ENCODE measurements at regions not wholly inside any gene's neighbourhood (a gene's known extent, or its start where the extent isn't known, plus 50 kb on each side); places are given as distances from the start of the nearest gene placed in this dataset.
"Not testable (repeated sequence)": the region's sequence is repeated elsewhere in the genome, so short reads cannot be mapped to it uniquely, and the experiment has no call there.

- DNase-seq, result no peak
Observed at GRCh38 chr13:63337921-63338320, 1922.3 kb upstream of the PCDH20 start.

- DNase-seq, result no peak
Observed at GRCh38 chr13:63337041-63337440, 1921.4 kb upstream of the PCDH20 start.

GRCh38 chr13:63336549-63336948, 1920.9 kb upstream of the PCDH20 start:
- DNase-seq, result no peak

- no peak for DNase-seq
Observed at GRCh38 chr13:63327584-63327983, 1911.9 kb upstream of the PCDH20 start.

GRCh38 chr13:63323441-63323840, 1907.8 kb upstream of the PCDH20 start:
- DNase-seq, result no peak

- DNase-seq, result no peak
Observed at GRCh38 chr13:63311587-63311986, 1895.9 kb upstream of the PCDH20 start.

- no peak for DNase-seq
Observed at GRCh38 chr13:63308549-63309165, 1893.0 kb upstream of the PCDH20 start.

- DNase-seq, result peak in 1 of 2 experiments; percentile 47
Observed at GRCh38 chr13:63307228-63307627, 1891.6 kb upstream of the PCDH20 start.

GRCh38 chr13:63305641-63306133, 1890.0 kb upstream of the PCDH20 start:
- no peak for DNase-seq

- no peak for DNase-seq
Observed at GRCh38 chr13:63304497-63304896, 1888.8 kb upstream of the PCDH20 start.

GRCh38 chr13:63299866-63300394, 1884.3 kb upstream of the PCDH20 start:
- no peak for DNase-seq

GRCh38 chr13:63297163-63297562, 1881.5 kb upstream of the PCDH20 start:
- DNase-seq, result no peak

- DNase-seq, result no peak
Observed at GRCh38 chr13:63291701-63292100, 1876.1 kb upstream of the PCDH20 start.

GRCh38 chr13:63288576-63288975, 1872.9 kb upstream of the PCDH20 start:
- DNase-seq, result no peak

GRCh38 chr13:63287926-63288325, 1872.3 kb upstream of the PCDH20 start:
- no peak for DNase-seq

- DNase-seq, result no peak
Observed at GRCh38 chr13:63285426-63285825, 1869.8 kb upstream of the PCDH20 start.

GRCh38 chr13:63279136-63279535, 1863.5 kb upstream of the PCDH20 start:
- no peak for DNase-seq

GRCh38 chr13:63274772-63275171, 1859.1 kb upstream of the PCDH20 start:
- no peak for DNase-seq

- no peak for DNase-seq
Observed at GRCh38 chr13:63249411-63250187, 1834.0 kb upstream of the PCDH20 start.

- not testable (repeated sequence) for DNase-seq
Observed at GRCh38 chr13:63236667-63237396, 1821.2 kb upstream of the PCDH20 start.

- not testable (repeated sequence) for DNase-seq
Observed at GRCh38 chr13:63218596-63218995, 1802.9 kb upstream of the PCDH20 start.

- no peak for DNase-seq
Observed at GRCh38 chr13:63209330-63210017, 1793.8 kb upstream of the PCDH20 start.

GRCh38 chr13:63208826-63209225, 1793.2 kb upstream of the PCDH20 start:
- no peak for DNase-seq

All from NCI-H2081 (cell line).